WTC11 (cell line): ENCODE measurements at regions not wholly inside any gene's neighbourhood (a gene's known extent, or its start where the extent isn't known, plus 50 kb on each side); places are given as distances from the start of the nearest gene placed in this dataset.

ENCODE experiments used
- ATAC-seq: fragments of 200-7000 bp; cut with Tn5 transposase; 2 replicates; pipeline ENCODE4 v1.10.0; 2021; ENCODE audit warnings: mild to moderate bottlenecking, moderate library complexity
- CTCF ChIA-PET: fragments of 300-600 bp; sonication (Branson Sonifier 250); formaldehyde crosslinking; loops from one replicate; lab custom pipeline; 2021; ENCODE audit warnings: antibody characterized with exemption; lab: Charles Lee
- POLR2A ChIA-PET: fragments of 350-600 bp; sonication (Branson Sonifier 250); formaldehyde crosslinking; loops from one replicate; lab custom pipeline; 2021; ENCODE audit warnings: antibody characterized with exemption; lab: Charles Lee
- DNase-seq: peaks from one replicate; pipeline ENCODE4 v3.0.0; 2021; ENCODE audit warnings: low spot score
- H3K27ac Mint-ChIP-seq: 2 replicates; pipeline ENCODE4 v1.8.0; 2021; ENCODE audit warnings: mixed read lengths
- H3K27me3 Mint-ChIP-seq: 2 replicates; pipeline ENCODE4 v1.8.0; 2021; ENCODE audit warnings: low read depth, mild to moderate bottlenecking, moderate library complexity, mixed read lengths
- H3K36me3 Mint-ChIP-seq: 2 replicates; pipeline ENCODE4 v1.8.0; 2021; ENCODE audit warnings: mixed read lengths
- H3K4me1 Mint-ChIP-seq: 2 replicates; pipeline ENCODE4 v1.8.0; 2022; ENCODE audit warnings: mixed read lengths
- H3K4me3 Mint-ChIP-seq: 2 replicates; pipeline ENCODE4 v1.8.0; 2021; ENCODE audit warnings: mild to moderate bottlenecking, moderate library complexity, mixed read lengths
- H3K9me3 Mint-ChIP-seq: 2 replicates; pipeline ENCODE4 v1.8.0; 2021; ENCODE audit warnings: mixed read lengths
- CREM ChIP-seq: sonication (generic); formaldehyde crosslinking; IDR thresholded peaks from 2 replicates; pipeline ENCODE4 v1.8.1; 2022; ENCODE audit warnings: mild to moderate bottlenecking, missing genetic modification reagents, moderate library complexity
- EMX1 ChIP-seq: fragments of 250-450 bp; sonication (Bioruptor Pico); IDR thresholded peaks from 2 replicates; pipeline ENCODE4 v1.8.0; 2021; ENCODE audit warnings: mild to moderate bottlenecking
- IRF2 ChIP-seq: sonication (generic); formaldehyde crosslinking; IDR thresholded peaks from 2 replicates; pipeline ENCODE4 v1.8.0; 2022; ENCODE audit warnings: low read depth, missing genetic modification reagents, borderline replicate concordance
- NFATC4 ChIP-seq: fragments of 250-450 bp; sonication (Bioruptor Pico); IDR thresholded peaks from 2 replicates; pipeline ENCODE4 v1.9.0; 2021; ENCODE audit warnings: mild to moderate bottlenecking
- TEAD1 ChIP-seq: sonication (generic); formaldehyde crosslinking; IDR thresholded peaks from 2 replicates; pipeline ENCODE4 v1.8.0; 2022; ENCODE audit warnings: mild to moderate bottlenecking, missing genetic modification reagents
- TEAD4 ChIP-seq: sonication (generic); formaldehyde crosslinking; IDR thresholded peaks from 2 replicates; pipeline ENCODE4 v1.8.0; 2022; ENCODE audit warnings: mild to moderate bottlenecking, missing genetic modification reagents
- ZNF232 ChIP-seq: sonication (generic); formaldehyde crosslinking; IDR thresholded peaks from 2 replicates; pipeline ENCODE4 v1.8.0; 2022; ENCODE audit warnings: mild to moderate bottlenecking, missing genetic modification reagents
- ZNF263 ChIP-seq: sonication (generic); formaldehyde crosslinking; IDR thresholded peaks from 2 replicates; pipeline ENCODE4 v1.8.1; 2022; ENCODE audit warnings: low read depth, mild to moderate bottlenecking, moderate library complexity, missing genetic modification reagents
- ZNF423 ChIP-seq: fragments of 250-450 bp; sonication (Bioruptor Pico); IDR thresholded peaks from 2 replicates; pipeline ENCODE4 v2.1.2; 2022; ENCODE audit warnings: mild to moderate bottlenecking, moderate library complexity
- TF ChIP-seq, protein P1 (sequence below): sonication (generic); formaldehyde crosslinking; IDR thresholded peaks from 2 replicates; pipeline ENCODE4 v1.8.0; 2023; ENCODE audit warnings: missing genetic modification reagents, mild to moderate bottlenecking, borderline replicate concordance
- TF ChIP-seq, protein P2 (sequence below): sonication (generic); formaldehyde crosslinking; IDR thresholded peaks from 2 replicates; pipeline ENCODE4 v1.8.0; 2023; ENCODE audit warnings: missing genetic modification reagents
- TF ChIP-seq, protein P3 (sequence below): sonication (generic); formaldehyde crosslinking; IDR thresholded peaks from 2 replicates; pipeline ENCODE4 v1.8.1; 2022; ENCODE audit warnings: mild to moderate bottlenecking, moderate library complexity, missing genetic modification reagents
- TF ChIP-seq, protein P4 (sequence below): fragments of 250-450 bp; sonication (Bioruptor Pico); IDR thresholded peaks from 2 replicates; pipeline ENCODE4 v1.9.0; 2021; ENCODE audit warnings: mild to moderate bottlenecking
- TF ChIP-seq, protein P5 (sequence below): sonication (generic); formaldehyde crosslinking; IDR thresholded peaks from 2 replicates; pipeline ENCODE4 v1.8.1; 2023; ENCODE audit warnings: mild to moderate bottlenecking, missing genetic modification reagents, borderline replicate concordance
- TF ChIP-seq, protein P6 (sequence below): sonication (generic); formaldehyde crosslinking; IDR thresholded peaks from 2 replicates; pipeline ENCODE4 v1.8.0; 2022; ENCODE audit warnings: mild to moderate bottlenecking, missing genetic modification reagents
- TF ChIP-seq, protein P7 (sequence below): fragments of 250-450 bp; sonication (Bioruptor Pico); IDR thresholded peaks from 2 replicates; pipeline ENCODE4 v1.9.0; 2021; ENCODE audit warnings: mild to moderate bottlenecking

DNA sequence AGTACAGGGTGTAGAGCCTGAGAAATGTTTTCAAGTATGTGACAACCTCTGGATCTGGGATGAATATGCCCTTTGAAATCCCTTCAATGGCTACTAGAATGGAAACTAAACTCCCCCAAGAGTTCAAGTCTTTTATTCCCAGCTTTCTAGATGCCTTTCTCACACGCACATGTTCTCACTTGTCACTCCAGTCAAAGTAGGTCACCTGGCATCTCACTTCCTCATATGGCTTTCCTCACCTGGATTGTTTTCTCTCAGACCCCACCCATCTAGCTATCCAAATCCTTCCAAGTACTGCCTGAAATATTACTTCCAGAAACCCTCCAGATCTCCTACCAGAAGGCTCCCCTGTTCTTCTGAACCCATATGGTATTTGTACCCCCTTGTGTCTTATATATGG, 615.4 kb upstream of the KLF4 start (continued):
- TF ChIP-seq, protein P1, sequence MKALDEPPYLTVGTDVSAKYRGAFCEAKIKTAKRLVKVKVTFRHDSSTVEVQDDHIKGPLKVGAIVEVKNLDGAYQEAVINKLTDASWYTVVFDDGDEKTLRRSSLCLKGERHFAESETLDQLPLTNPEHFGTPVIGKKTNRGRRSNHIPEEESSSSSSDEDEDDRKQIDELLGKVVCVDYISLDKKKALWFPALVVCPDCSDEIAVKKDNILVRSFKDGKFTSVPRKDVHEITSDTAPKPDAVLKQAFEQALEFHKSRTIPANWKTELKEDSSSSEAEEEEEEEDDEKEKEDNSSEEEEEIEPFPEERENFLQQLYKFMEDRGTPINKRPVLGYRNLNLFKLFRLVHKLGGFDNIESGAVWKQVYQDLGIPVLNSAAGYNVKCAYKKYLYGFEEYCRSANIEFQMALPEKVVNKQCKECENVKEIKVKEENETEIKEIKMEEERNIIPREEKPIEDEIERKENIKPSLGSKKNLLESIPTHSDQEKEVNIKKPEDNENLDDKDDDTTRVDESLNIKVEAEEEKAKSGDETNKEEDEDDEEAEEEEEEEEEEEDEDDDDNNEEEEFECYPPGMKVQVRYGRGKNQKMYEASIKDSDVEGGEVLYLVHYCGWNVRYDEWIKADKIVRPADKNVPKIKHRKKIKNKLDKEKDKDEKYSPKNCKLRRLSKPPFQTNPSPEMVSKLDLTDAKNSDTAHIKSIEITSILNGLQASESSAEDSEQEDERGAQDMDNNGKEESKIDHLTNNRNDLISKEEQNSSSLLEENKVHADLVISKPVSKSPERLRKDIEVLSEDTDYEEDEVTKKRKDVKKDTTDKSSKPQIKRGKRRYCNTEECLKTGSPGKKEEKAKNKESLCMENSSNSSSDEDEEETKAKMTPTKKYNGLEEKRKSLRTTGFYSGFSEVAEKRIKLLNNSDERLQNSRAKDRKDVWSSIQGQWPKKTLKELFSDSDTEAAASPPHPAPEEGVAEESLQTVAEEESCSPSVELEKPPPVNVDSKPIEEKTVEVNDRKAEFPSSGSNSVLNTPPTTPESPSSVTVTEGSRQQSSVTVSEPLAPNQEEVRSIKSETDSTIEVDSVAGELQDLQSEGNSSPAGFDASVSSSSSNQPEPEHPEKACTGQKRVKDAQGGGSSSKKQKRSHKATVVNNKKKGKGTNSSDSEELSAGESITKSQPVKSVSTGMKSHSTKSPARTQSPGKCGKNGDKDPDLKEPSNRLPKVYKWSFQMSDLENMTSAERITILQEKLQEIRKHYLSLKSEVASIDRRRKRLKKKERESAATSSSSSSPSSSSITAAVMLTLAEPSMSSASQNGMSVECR (CRISPR knock-in tag): no peak

DNA sequence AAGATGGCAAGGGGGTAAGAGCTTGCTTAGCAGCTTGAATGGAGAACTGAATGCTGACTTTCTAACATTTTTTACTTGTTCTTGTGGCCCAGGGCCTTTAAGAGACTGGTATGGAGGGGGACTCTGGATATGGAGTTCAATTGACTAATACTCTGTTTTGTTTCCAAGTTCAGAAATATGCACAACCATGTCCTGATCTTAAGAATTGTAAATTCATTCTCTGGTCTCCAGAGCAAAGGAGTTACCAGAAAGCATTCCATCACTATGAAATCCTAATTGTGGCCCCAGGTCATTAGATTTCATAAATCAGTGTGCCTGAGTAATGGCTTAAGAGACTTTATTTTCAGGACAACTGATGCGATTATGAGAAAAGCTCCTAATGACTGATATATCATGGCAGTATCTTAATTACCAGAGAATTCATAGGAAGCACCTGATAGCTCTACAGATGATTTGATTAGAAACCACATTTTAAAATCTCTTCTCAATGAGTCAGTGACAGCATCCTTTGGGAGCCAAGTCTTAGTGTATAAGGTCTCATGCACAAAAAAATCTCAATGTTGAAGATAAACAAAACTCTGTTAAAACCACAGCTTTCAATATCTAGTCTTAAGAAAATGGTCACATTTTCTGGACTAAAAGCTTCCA, 613.6 kb upstream of the KLF4 start:
- DNase-seq: no peak
- H3K4me3 Mint-ChIP-seq: no peak overlapping the region
- no peaks in the 10 kb centered on the region for H3K36me3 Mint-ChIP-seq
- CTCF ChIA-PET: no interaction called here
- H3K27me3 Mint-ChIP-seq: peaks cover 5% of the 10 kb centered on the region
- no peak overlapping the region for H3K27ac Mint-ChIP-seq
- TF ChIP-seq, protein P2, sequence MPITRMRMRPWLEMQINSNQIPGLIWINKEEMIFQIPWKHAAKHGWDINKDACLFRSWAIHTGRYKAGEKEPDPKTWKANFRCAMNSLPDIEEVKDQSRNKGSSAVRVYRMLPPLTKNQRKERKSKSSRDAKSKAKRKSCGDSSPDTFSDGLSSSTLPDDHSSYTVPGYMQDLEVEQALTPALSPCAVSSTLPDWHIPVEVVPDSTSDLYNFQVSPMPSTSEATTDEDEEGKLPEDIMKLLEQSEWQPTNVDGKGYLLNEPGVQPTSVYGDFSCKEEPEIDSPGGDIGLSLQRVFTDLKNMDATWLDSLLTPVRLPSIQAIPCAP (CRISPR knock-in tag): no peak
- TF ChIP-seq, protein P3, sequence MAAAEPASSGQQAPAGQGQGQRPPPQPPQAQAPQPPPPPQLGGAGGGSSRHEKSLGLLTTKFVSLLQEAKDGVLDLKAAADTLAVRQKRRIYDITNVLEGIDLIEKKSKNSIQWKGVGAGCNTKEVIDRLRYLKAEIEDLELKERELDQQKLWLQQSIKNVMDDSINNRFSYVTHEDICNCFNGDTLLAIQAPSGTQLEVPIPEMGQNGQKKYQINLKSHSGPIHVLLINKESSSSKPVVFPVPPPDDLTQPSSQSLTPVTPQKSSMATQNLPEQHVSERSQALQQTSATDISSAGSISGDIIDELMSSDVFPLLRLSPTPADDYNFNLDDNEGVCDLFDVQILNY: no peak
- TF ChIP-seq, all 79 proteins: peak for 0
- peaks cover 5% of the 10 kb centered on the region; the same call in 1 of the 2 replicates for H3K9me3 Mint-ChIP-seq
- H3K4me1 Mint-ChIP-seq: peaks cover 19% of the 10 kb centered on the region
- ATAC-seq: no peak
- POLR2A ChIA-PET: no interaction called here

DNA sequence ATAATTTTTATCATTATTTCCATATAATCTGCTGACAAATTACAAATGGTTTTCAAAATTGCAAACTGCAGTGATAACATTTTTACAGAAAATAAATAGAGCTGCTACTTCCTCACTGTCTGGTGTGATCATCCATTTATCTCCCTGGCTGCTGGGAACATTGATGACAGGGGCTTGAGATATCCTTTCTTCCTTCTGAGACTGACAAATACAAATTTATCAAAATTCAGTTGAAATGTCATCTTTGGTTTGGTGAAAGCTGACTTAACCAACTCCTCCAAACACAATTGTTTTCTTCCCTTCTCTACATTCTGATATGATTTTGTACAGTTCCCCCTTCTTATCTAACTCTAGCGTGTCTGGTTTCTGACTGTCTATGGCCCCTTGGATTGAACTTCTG, 611.8 kb upstream of the KLF4 start:
- ATAC-seq: no peak
- H3K9me3 Mint-ChIP-seq: peaks cover 12% of the 10 kb centered on the region; the same call in 1 of the 2 replicates
- H3K27me3 Mint-ChIP-seq: peaks cover 18% of the 10 kb centered on the region
- no peaks in the 10 kb centered on the region for H3K36me3 Mint-ChIP-seq
- H3K4me3 Mint-ChIP-seq: no peak overlapping the region
- ChIA-PET POLR2A (no interaction called here), CTCF (no interaction called here)
- TF ChIP-seq EMX1 (CRISPR knock-in tag): no peak
- TF ChIP-seq NFATC4 (CRISPR knock-in tag): no peak
- TF ChIP-seq TEAD4 (CRISPR knock-in tag): no peak
- no peak for TF ChIP-seq IRF2 (CRISPR knock-in tag)
- TF ChIP-seq, protein P4, sequence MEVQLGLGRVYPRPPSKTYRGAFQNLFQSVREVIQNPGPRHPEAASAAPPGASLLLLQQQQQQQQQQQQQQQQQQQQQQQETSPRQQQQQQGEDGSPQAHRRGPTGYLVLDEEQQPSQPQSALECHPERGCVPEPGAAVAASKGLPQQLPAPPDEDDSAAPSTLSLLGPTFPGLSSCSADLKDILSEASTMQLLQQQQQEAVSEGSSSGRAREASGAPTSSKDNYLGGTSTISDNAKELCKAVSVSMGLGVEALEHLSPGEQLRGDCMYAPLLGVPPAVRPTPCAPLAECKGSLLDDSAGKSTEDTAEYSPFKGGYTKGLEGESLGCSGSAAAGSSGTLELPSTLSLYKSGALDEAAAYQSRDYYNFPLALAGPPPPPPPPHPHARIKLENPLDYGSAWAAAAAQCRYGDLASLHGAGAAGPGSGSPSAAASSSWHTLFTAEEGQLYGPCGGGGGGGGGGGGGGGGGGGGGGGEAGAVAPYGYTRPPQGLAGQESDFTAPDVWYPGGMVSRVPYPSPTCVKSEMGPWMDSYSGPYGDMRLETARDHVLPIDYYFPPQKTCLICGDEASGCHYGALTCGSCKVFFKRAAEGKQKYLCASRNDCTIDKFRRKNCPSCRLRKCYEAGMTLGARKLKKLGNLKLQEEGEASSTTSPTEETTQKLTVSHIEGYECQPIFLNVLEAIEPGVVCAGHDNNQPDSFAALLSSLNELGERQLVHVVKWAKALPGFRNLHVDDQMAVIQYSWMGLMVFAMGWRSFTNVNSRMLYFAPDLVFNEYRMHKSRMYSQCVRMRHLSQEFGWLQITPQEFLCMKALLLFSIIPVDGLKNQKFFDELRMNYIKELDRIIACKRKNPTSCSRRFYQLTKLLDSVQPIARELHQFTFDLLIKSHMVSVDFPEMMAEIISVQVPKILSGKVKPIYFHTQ (CRISPR knock-in tag): no peak
- no peak for TF ChIP-seq TEAD1 (CRISPR knock-in tag)
- TF ChIP-seq, all 79 proteins: peak for 0
- H3K27ac Mint-ChIP-seq: no peak overlapping the region
- peaks cover 20% of the 10 kb centered on the region for H3K4me1 Mint-ChIP-seq
- no peak for DNase-seq

DNA sequence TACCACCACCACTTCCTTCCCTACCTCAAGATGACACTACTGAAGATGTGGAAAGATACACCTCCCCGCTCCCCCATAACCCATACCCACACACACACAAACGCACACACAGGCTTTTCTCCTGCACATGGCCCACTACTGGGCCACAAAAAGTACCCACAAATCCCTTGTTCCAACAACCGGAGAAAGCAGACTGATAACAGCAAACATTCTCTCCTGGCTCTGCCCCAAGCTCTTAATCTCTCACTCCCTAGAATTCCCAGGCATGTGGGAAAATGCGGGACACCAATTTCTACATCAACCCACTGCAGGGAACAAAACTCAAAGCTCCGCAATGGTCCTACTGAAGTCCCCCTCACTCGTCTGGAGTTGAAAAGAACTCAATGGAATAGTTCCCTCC, 611.0 kb upstream of the KLF4 start:
- no peak for DNase-seq
- Mint-ChIP-seq H3K27me3 (peaks cover 21% of the 10 kb centered on the region), H3K4me3 (no peak overlapping the region), H3K9me3 (peaks cover 12% of the 10 kb centered on the region; the same call in 1 of the 2 replicates), H3K4me1 (peaks cover 20% of the 10 kb centered on the region), H3K36me3 (no peaks in the 10 kb centered on the region), H3K27ac (no peak overlapping the region)
- ChIA-PET CTCF (no interaction called here), POLR2A (no interaction called here)
- ATAC-seq: no peak
- TF ChIP-seq CREM (CRISPR knock-in tag): no peak
- no peak for TF ChIP-seq ZNF423 (CRISPR knock-in tag)
- TF ChIP-seq, protein P5, sequence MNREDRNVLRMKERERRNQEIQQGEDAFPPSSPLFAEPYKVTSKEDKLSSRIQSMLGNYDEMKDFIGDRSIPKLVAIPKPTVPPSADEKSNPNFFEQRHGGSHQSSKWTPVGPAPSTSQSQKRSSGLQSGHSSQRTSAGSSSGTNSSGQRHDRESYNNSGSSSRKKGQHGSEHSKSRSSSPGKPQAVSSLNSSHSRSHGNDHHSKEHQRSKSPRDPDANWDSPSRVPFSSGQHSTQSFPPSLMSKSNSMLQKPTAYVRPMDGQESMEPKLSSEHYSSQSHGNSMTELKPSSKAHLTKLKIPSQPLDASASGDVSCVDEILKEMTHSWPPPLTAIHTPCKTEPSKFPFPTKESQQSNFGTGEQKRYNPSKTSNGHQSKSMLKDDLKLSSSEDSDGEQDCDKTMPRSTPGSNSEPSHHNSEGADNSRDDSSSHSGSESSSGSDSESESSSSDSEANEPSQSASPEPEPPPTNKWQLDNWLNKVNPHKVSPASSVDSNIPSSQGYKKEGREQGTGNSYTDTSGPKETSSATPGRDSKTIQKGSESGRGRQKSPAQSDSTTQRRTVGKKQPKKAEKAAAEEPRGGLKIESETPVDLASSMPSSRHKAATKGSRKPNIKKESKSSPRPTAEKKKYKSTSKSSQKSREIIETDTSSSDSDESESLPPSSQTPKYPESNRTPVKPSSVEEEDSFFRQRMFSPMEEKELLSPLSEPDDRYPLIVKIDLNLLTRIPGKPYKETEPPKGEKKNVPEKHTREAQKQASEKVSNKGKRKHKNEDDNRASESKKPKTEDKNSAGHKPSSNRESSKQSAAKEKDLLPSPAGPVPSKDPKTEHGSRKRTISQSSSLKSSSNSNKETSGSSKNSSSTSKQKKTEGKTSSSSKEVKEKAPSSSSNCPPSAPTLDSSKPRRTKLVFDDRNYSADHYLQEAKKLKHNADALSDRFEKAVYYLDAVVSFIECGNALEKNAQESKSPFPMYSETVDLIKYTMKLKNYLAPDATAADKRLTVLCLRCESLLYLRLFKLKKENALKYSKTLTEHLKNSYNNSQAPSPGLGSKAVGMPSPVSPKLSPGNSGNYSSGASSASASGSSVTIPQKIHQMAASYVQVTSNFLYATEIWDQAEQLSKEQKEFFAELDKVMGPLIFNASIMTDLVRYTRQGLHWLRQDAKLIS (CRISPR knock-in tag): no peak
- TF ChIP-seq, protein P6, sequence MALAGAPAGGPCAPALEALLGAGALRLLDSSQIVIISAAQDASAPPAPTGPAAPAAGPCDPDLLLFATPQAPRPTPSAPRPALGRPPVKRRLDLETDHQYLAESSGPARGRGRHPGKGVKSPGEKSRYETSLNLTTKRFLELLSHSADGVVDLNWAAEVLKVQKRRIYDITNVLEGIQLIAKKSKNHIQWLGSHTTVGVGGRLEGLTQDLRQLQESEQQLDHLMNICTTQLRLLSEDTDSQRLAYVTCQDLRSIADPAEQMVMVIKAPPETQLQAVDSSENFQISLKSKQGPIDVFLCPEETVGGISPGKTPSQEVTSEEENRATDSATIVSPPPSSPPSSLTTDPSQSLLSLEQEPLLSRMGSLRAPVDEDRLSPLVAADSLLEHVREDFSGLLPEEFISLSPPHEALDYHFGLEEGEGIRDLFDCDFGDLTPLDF (CRISPR knock-in tag): no peak
- no peak for TF ChIP-seq ZNF232
- no peak for TF ChIP-seq ZNF263 (CRISPR knock-in tag)
- TF ChIP-seq, protein P7, sequence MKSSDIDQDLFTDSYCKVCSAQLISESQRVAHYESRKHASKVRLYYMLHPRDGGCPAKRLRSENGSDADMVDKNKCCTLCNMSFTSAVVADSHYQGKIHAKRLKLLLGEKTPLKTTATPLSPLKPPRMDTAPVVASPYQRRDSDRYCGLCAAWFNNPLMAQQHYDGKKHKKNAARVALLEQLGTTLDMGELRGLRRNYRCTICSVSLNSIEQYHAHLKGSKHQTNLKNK (CRISPR knock-in tag): no peak
